ENCODE measurements at regions not wholly inside any gene's neighbourhood (a gene's known extent, or its start where the extent isn't known, plus 50 kb on each side); places are given as distances from the start of the nearest gene placed in this dataset.

- TF ChIP-seq CTCF (IDR thresholded peaks at IDR 0.05; ENCODE audit: low read depth, low read length, missing input control) (no peak), REST (IDR thresholded peaks at IDR 0.05) (no peak), HNF4G (IDR thresholded peaks at IDR 0.05) (no peak), NR2F2 (IDR thresholded peaks at IDR 0.05) (no peak), YY1 (IDR thresholded peaks at IDR 0.05) (no peak), RAD21 (IDR thresholded peaks at IDR 0.05) (no peak), MAX (IDR thresholded peaks at IDR 0.05) (no peak), RXRA (IDR thresholded peaks at IDR 0.05) (no peak), EGR1 (IDR thresholded peaks at IDR 0.05; ENCODE audit: low read depth in 2 of 2) (no peak), SP1 (IDR thresholded peaks at IDR 0.05) (no peak), ZBTB33 (IDR thresholded peaks at IDR 0.05) (no peak), TAF1 (conservative IDR thresholded peaks at IDR 0.05) (no peak), ATF3 (IDR thresholded peaks at IDR 0.05) (no peak), JUND (IDR thresholded peaks at IDR 0.05) (no peak)
Observed at GRCh38 chr10:44316922-44317215, 68.0 kb downstream of the CXCL12 start.

Data from liver (tissue), 3 donors.